Fibroblast of skin of right quadriceps (primary cell): ENCODE measurements at regions not wholly inside any gene's neighbourhood (a gene's known extent, or its start where the extent isn't known, plus 50 kb on each side); places are given as distances from the start of the nearest gene placed in this dataset.

Experiments
- DNase-seq: peaks from one replicate; pipeline ENCODE4 v3.0.0-alpha.2; 2013

- DNase-seq = no peak
Measured at GRCh38 chr5:171581781-171582180, 162.3 kb downstream of the FGF18 start.

- no peak for DNase-seq
Measured at GRCh38 chr5:171582849-171583248, 163.4 kb downstream of the FGF18 start.

GRCh38 chr5:171585981-171586380 is 166.5 kb downstream of the FGF18 start:
- no peak for DNase-seq

GRCh38 chr5:171586436-171586835 is 167.0 kb downstream of the FGF18 start:
- no peak for DNase-seq

- DNase-seq = no peak
Measured at GRCh38 chr5:171588046-171588445, 168.6 kb downstream of the FGF18 start.

GRCh38 chr5:171588790-171589189 is 169.3 kb downstream of the FGF18 start:
- no peak for DNase-seq

GRCh38 chr5:171589461-171589860 is 170.0 kb downstream of the FGF18 start:
- DNase-seq = no peak

GRCh38 chr5:171592076-171592475 is 172.6 kb downstream of the FGF18 start:
- DNase-seq = no peak

GRCh38 chr5:171592736-171593135 is 173.3 kb downstream of the FGF18 start:
- peak; percentile 20 for DNase-seq

GRCh38 chr5:171593401-171593800 is 174.0 kb downstream of the FGF18 start:
- DNase-seq = no peak

GRCh38 chr5:171593976-171594375 is 174.5 kb downstream of the FGF18 start:
- no peak for DNase-seq

- no peak for DNase-seq
Measured at GRCh38 chr5:171595401-171595800, 176.0 kb downstream of the FGF18 start.

- peak; percentile 58 for DNase-seq
Measured at GRCh38 chr5:171595801-171596231, 176.4 kb downstream of the FGF18 start.

- peak; percentile 70 for DNase-seq
Measured at GRCh38 chr5:171596391-171596878, 177.0 kb downstream of the FGF18 start.

- no peak for DNase-seq
Measured at GRCh38 chr5:171597946-171598640, 178.6 kb downstream of the FGF18 start.

- DNase-seq = no peak
Measured at GRCh38 chr5:171598641-171599152, 179.2 kb downstream of the FGF18 start.

- no peak for DNase-seq
Measured at GRCh38 chr5:171599411-171599810, 180.0 kb downstream of the FGF18 start.

GRCh38 chr5:171599957-171600612 is 180.6 kb downstream of the FGF18 start:
- DNase-seq = no peak

GRCh38 chr5:171600741-171601265 is 181.4 kb downstream of the FGF18 start:
- no peak for DNase-seq

- no peak for DNase-seq
Measured at GRCh38 chr5:171601266-171601881, 181.9 kb downstream of the FGF18 start.

GRCh38 chr5:171603591-171603990 is 182.0 kb upstream of the SMIM23 start:
- DNase-seq = no peak

- DNase-seq = no peak
Measured at GRCh38 chr5:171604195-171604594, 181.4 kb upstream of the SMIM23 start.

- no peak for DNase-seq
Measured at GRCh38 chr5:171606414-171607024, 179.1 kb upstream of the SMIM23 start.
